Effector memory CD4-positive, alpha-beta T cell (primary cell): ENCODE measurements at regions not wholly inside any gene's neighbourhood (a gene's known extent, or its start where the extent isn't known, plus 50 kb on each side); places are given as distances from the start of the nearest gene placed in this dataset.

ENCODE experiments used
- DNase-seq, 3 donors: peaks; one replicate each; pipeline ENCODE4 v3.0.0-alpha.2; 2020
- H3K27ac ChIP-seq: 2 replicates; pipeline ENCODE4 v1.7.0; 2013; ENCODE audit warnings: mild to moderate bottlenecking, low read length, moderate library complexity; ENCODE audit not compliant: insufficient read depth, poor library complexity, severe bottlenecking
- H3K27me3 ChIP-seq: replicated peaks from 2 replicates; pipeline ENCODE4 v1.7.0; 2013; ENCODE audit warnings: mild to moderate bottlenecking, low read length; ENCODE audit not compliant: insufficient read depth, control insufficient read depth, poor library complexity, severe bottlenecking
- H3K36me3 ChIP-seq: 2 replicates; pipeline ENCODE4 v1.7.0; 2013; ENCODE audit warnings: mild to moderate bottlenecking, low read length, moderate library complexity; ENCODE audit not compliant: control insufficient read depth, insufficient read depth
- H3K4me1 ChIP-seq: 2 replicates; pipeline ENCODE4 v1.7.0; 2013; ENCODE audit warnings: low read length, mild to moderate bottlenecking; ENCODE audit not compliant: control insufficient read depth, insufficient read depth, poor library complexity, severe bottlenecking
- H3K4me3 ChIP-seq: 2 replicates; pipeline ENCODE4 v1.7.0; 2013; ENCODE audit warnings: low read length, low read depth, mild to moderate bottlenecking; ENCODE audit not compliant: insufficient read depth, poor library complexity, severe bottlenecking
- H3K9me3 ChIP-seq: 2 replicates; pipeline ENCODE4 v1.7.0; 2013; ENCODE audit warnings: mild to moderate bottlenecking, low read length, moderate library complexity; ENCODE audit not compliant: control insufficient read depth

GRCh38 chr15:97124790-97125189, 794.3 kb downstream of the NR2F2 start:
- Histone ChIP-seq H3K4me1 (no peaks in the 10 kb centered on the region), H3K27ac (no peak overlapping the region), H3K4me3 (no peak overlapping the region), H3K27me3 (no peaks in the 10 kb centered on the region), H3K36me3 (no peaks in the 10 kb centered on the region), H3K9me3 (no peaks in the 10 kb centered on the region)
- no peak for DNase-seq

GRCh38 chr15:97126553-97127233, 796.2 kb downstream of the NR2F2 start:
- Histone ChIP-seq H3K4me1 (no peaks in the 10 kb centered on the region), H3K4me3 (no peak overlapping the region), H3K27me3 (no peaks in the 10 kb centered on the region), H3K36me3 (no peaks in the 10 kb centered on the region), H3K27ac (no peak overlapping the region), H3K9me3 (no peaks in the 10 kb centered on the region)
- DNase-seq, result no peak

- Histone ChIP-seq H3K36me3 (no peaks in the 10 kb centered on the region), H3K4me3 (no peak overlapping the region), H3K4me1 (no peaks in the 10 kb centered on the region), H3K27ac (no peak overlapping the region), H3K9me3 (no peaks in the 10 kb centered on the region), H3K27me3 (no peaks in the 10 kb centered on the region)
- DNase-seq, result no peak
Observed at GRCh38 chr15:97129674-97130073, 799.2 kb downstream of the NR2F2 start.

- H3K4me1 ChIP-seq, result no peaks in the 10 kb centered on the region
- no peak overlapping the region for H3K4me3 ChIP-seq
- H3K27me3 ChIP-seq, result no peaks in the 10 kb centered on the region
- DNase-seq, result no peak
- H3K36me3 ChIP-seq, result no peaks in the 10 kb centered on the region
- no peaks in the 10 kb centered on the region for H3K9me3 ChIP-seq
- H3K27ac ChIP-seq, result no peak overlapping the region
Observed at GRCh38 chr15:97140216-97140615, 809.7 kb downstream of the NR2F2 start.

GRCh38 chr15:97141360-97141759, 810.9 kb downstream of the NR2F2 start:
- Histone ChIP-seq H3K4me1 (no peaks in the 10 kb centered on the region), H3K9me3 (no peaks in the 10 kb centered on the region), H3K4me3 (no peak overlapping the region), H3K36me3 (no peaks in the 10 kb centered on the region), H3K27me3 (no peaks in the 10 kb centered on the region), H3K27ac (no peak overlapping the region)
- no peak for DNase-seq

GRCh38 chr15:97141871-97142270, 811.4 kb downstream of the NR2F2 start:
- Histone ChIP-seq H3K27me3 (no peaks in the 10 kb centered on the region), H3K36me3 (no peaks in the 10 kb centered on the region), H3K4me3 (no peak overlapping the region), H3K9me3 (no peaks in the 10 kb centered on the region), H3K4me1 (no peaks in the 10 kb centered on the region), H3K27ac (no peak overlapping the region)
- DNase-seq, result no peak

GRCh38 chr15:97143592-97144376, 813.3 kb downstream of the NR2F2 start:
- no peaks in the 10 kb centered on the region for H3K9me3 ChIP-seq
- DNase-seq, result no peak
- no peak overlapping the region for H3K27ac ChIP-seq
- H3K27me3 ChIP-seq, result no peaks in the 10 kb centered on the region
- H3K36me3 ChIP-seq, result no peaks in the 10 kb centered on the region
- no peaks in the 10 kb centered on the region for H3K4me1 ChIP-seq
- no peak overlapping the region for H3K4me3 ChIP-seq

- no peak for DNase-seq
- Histone ChIP-seq H3K27me3 (no peaks in the 10 kb centered on the region), H3K9me3 (no peaks in the 10 kb centered on the region), H3K4me1 (no peaks in the 10 kb centered on the region), H3K4me3 (no peak overlapping the region), H3K36me3 (no peaks in the 10 kb centered on the region), H3K27ac (no peak overlapping the region)
Observed at GRCh38 chr15:97144377-97144711, 813.8 kb downstream of the NR2F2 start.

- H3K4me3 ChIP-seq, result no peak overlapping the region
- no peaks in the 10 kb centered on the region for H3K9me3 ChIP-seq
- H3K4me1 ChIP-seq, result no peaks in the 10 kb centered on the region
- no peak overlapping the region for H3K27ac ChIP-seq
- no peaks in the 10 kb centered on the region for H3K36me3 ChIP-seq
- no peak for DNase-seq
- H3K27me3 ChIP-seq, result no peaks in the 10 kb centered on the region
Observed at GRCh38 chr15:97146929-97147870, 813.3 kb upstream of the ARRDC4 start.
